NCI-H345 treated with DMSO at 0.1 percent for 48 hours (cell line): ENCODE measurements at regions not wholly inside any gene's neighbourhood (a gene's known extent, or its start where the extent isn't known, plus 50 kb on each side); places are given as distances from the start of the nearest gene placed in this dataset.

ENCODE experiments used
- DNase-seq: peaks from one replicate; lab custom pipeline; 2025; ENCODE audit not compliant: unreplicated experiment; lab: John Stamatoyannopoulos, UW

DNA sequence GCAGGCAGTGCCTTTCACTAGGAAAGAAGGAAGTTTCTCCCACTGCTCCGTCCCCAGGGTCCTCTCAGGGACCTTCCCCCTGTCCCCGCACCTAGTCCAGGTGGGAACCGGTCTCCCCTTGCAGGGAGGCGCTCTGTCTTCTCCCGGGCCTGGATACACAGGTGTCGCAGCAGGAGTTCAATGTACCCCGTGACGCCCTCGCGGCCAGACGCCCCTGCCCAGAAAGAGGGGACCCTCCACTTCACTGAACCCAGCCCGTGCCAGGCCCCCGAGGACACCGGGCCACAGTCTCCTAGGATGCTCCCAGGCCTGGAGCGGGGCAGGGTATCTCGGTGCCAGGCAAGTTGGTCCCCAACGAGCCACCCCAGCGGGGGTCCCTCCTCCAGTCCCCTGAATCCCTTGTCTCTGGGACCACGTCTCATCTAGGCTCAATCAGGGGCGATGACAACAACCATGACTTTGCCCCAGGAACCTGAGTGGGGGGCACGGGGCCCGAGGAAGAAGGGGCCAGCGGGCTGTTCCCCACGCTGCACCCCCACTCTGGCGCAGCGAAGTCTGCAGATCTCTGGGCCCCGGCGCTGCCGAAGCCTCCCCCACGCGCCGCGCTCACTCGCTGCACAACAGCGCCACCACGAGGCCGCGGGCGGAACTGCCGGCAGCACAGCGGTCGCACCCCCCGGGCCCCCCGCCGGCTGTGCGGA is 103.0 kb downstream of the EDN3 start:
- no peak for DNase-seq

GRCh38 chr20:59403962-59404314 is 103.5 kb downstream of the EDN3 start:
- DNase-seq: no peak

DNA sequence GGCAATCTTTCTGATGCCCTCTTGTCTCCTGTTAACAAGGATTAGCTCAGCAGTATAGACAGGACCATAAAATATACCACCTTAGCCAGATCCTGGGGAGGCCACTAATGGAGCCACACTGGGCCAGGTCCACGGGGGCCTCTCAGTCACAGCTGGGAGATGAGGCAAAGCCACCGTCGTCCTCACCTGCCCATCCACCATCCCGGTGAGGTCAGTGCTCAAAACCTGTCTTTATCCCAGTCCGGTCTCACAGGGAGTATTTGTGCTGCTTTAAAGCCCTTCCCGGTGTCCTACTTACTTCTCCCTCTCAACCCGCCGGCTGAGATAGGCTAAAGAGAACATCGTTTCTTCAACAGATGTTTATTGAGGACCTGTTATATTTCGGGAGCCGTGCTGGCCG is 104.3 kb downstream of the EDN3 start:
- DNase-seq: no peak

- no peak for DNase-seq
Measured at GRCh38 chr20:59405226-59406200, 105.1 kb downstream of the EDN3 start.

- no peak for DNase-seq
Measured at GRCh38 chr20:59406446-59406845, 106.0 kb downstream of the EDN3 start.

- no peak for DNase-seq
Measured at GRCh38 chr20:59411170-59411569, 110.8 kb downstream of the EDN3 start.

- DNase-seq: no peak
Measured at GRCh38 chr20:59411589-59411988, 111.2 kb downstream of the EDN3 start.

GRCh38 chr20:59412181-59412580 is 111.8 kb downstream of the EDN3 start:
- DNase-seq: no peak

- no peak for DNase-seq
Measured at GRCh38 chr20:59412875-59413284, 112.5 kb downstream of the EDN3 start.

GRCh38 chr20:59413326-59413865 is 113.0 kb downstream of the EDN3 start:
- no peak for DNase-seq

- DNase-seq: no peak
Measured at GRCh38 chr20:59414936-59415623, 114.7 kb downstream of the EDN3 start.

DNA sequence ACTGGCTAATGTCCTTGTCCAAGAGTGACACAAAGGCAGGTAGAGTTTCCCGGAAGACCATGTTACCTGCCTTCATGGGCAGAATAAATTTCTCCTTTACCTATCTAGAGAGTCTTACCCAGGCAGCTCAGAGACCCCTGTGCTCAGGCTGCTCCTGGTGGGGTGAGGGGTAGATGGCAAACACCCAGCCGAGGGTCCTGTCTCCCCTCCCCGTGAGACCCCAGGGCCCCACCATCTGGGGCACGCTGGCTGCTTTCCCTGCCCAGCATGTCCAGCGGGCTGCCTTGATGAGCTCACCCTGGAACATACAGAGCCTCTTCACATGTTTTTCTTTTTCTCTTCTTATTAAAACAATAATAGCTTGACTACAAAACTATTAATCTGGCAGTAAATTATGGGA is 116.5 kb downstream of the EDN3 start:
- DNase-seq: no peak

DNA sequence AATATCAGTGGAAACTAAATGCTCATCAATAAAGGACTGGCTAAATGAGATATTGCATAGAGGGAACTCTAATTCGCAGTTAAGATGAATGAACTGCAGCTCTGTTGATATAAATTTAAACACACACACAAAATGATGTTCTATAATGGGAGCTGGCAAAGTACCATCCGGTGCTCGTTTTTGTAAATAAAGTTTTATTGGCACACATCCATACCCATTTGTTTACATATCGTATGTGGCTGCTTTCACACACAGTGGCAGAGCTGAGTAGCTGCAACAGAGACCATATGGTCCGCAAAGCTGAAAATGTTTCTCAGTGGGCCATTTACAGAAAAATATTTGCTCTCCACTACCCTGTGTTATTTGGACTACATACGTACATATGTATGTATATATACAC is 120.7 kb downstream of the EDN3 start:
- no peak for DNase-seq

DNA sequence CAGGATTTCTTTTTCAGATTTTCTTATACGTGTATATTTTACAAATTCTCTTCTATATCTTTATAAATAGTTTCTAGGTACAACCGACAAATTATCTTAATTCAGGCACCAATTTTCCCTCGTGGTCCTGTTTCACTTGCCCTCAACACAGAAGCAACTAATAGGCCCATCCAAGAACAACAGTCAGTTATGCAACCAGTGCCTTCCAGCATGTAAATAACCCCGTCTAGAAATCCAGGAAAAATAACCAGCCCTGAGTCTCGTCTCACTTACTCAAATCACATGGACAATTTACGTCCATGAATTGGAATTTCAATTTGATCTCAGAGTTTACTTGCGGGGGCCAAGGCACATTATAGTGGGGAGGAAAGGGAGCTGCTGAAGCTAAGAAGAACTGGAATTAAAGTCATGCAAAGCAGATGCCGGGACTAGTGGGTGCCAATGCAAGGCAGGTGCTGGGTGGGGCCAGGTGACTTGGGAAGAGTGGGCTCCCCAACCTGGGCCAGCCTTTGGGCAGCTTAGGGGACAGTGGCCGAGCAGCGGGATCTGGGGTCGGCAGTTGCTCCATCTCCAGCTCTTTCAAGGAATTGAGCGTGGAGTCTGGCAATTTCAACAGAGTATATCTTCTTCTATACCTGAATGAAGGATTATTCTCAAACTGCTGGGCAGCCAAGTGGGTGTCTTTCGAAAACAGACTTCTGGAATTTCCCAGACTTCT is 121.7 kb downstream of the EDN3 start:
- DNase-seq: no peak

- no peak for DNase-seq
Measured at GRCh38 chr20:59422872-59423544, 122.6 kb downstream of the EDN3 start.

DNA sequence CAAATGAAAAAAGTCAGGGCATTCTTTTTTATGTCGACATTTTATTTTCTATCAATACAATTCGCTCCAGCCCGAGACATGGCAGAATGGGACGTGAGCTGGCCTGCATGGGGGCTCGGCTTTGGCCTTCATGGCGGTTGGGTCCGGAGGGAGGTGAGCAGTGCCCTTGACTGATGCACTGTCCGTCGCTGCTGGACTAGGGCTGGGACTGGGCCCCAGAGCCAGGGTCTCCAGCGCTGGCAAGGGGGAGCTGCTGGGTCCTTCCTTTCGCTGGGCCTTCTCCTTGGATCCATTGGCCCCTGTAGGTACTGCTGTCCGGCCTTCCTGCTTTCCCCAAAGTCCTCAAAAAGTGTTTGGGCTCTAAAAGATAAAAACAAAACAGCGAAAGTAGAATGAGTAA is 124.6 kb downstream of the EDN3 start:
- no peak for DNase-seq

- DNase-seq: no peak
Measured at GRCh38 chr20:59425572-59425971, 125.2 kb downstream of the EDN3 start.

- DNase-seq: no peak
Measured at GRCh38 chr20:59428006-59428405, 127.6 kb downstream of the EDN3 start.

DNA sequence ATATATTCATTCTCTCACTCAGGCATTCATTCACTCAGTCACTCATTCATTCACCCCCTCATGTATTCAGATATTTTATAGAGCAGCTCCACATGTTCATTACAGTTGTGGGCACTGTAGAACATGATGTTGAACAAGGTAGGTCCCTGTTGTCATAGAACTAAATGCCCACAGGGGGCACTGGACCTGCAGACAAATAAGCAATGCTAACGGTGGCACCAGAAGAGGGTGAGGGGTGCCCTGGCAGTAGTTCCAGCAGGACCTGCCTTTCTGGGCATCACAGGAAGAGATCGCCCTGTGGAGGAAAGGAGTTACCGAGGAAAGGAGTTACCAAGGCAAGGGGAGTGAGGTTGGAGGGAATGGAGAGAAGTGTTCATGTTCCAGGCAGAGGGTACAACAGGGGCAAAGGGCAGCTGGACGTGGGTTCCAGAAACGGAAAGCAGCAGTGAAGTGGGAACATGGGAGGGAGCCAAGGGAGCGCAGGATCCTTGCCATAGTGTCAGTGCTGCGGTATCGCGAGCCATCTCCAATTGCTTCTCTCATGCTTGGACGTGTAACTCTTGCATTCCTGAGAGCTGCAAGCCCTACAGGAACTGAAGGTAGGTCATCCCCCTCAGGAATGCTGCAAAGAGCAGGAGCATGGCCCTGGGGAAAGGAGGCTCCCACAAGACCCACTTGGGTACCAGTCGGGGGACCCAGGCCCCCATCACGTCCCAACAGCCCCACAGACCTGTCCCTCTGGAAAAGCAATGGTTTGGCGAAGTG is 128.2 kb downstream of the EDN3 start:
- DNase-seq: no peak

DNA sequence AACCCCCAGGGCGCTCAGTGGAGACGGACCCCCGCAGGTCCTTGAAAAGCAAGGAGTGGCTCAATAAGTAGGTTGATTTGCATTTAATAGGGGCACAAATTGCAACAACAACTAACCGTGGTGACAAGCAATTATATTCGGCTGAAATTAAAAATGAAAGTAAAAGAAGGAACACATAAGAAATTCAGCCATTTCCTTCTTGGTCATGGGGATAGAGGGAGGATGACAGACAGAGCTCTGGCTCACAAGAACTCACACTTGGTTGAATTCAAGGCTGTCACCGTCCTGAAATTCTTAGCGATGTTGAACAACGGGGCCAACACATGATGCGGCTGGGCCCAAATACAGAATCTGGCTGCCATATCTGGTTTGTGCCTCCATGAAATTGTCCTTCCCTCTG is 129.0 kb downstream of the EDN3 start:
- DNase-seq: no peak
